ENCODE measurements at regions not wholly inside any gene's neighbourhood (a gene's known extent, or its start where the extent isn't known, plus 50 kb on each side); places are given as distances from the start of the nearest gene placed in this dataset.
"Not testable (repeated sequence)": the region's sequence is repeated elsewhere in the genome, so short reads cannot be mapped to it uniquely, and the experiment has no call there.

- no peak for DNase-seq
These were observed 204.6 kb downstream of the COX18 start for GRCh38 chr4:72864898-72865297.

GRCh38 chr4:72864277-72864676 is 205.2 kb downstream of the COX18 start:
- not testable (repeated sequence) for DNase-seq

GRCh38 chr4:72860766-72861165 is 208.8 kb downstream of the COX18 start:
- DNase-seq, result no peak

GRCh38 chr4:72858328-72858727 is 211.2 kb downstream of the COX18 start:
- DNase-seq, result no peak

GRCh38 chr4:72857787-72858186 is 211.7 kb downstream of the COX18 start:
- DNase-seq, result no peak

GRCh38 chr4:72857216-72857615 is 212.3 kb downstream of the COX18 start:
- no peak for DNase-seq

GRCh38 chr4:72846280-72847111 is 223.0 kb downstream of the COX18 start:
- no peak for DNase-seq

GRCh38 chr4:72843466-72843865 is 226.1 kb downstream of the COX18 start:
- DNase-seq, result no peak

- DNase-seq, result no peak
These were observed 227.2 kb downstream of the COX18 start for GRCh38 chr4:72842323-72842722.

GRCh38 chr4:72840166-72840565 is 229.3 kb downstream of the COX18 start:
- DNase-seq, result not testable (repeated sequence)

GRCh38 chr4:72828864-72829263 is 240.7 kb downstream of the COX18 start:
- no peak for DNase-seq

GRCh38 chr4:72827968-72828367 is 241.5 kb downstream of the COX18 start:
- no peak for DNase-seq

GRCh38 chr4:72820107-72820506 is 249.4 kb downstream of the COX18 start:
- no peak for DNase-seq

GRCh38 chr4:72817012-72817411 is 248.0 kb upstream of the ADAMTS3 start:
- no peak for DNase-seq

- DNase-seq, result no peak
These were observed 245.2 kb upstream of the ADAMTS3 start for GRCh38 chr4:72814241-72814640.

- DNase-seq, result no peak
These were observed 240.2 kb upstream of the ADAMTS3 start for GRCh38 chr4:72809208-72809607.

- DNase-seq, result no peak
These were observed 236.3 kb upstream of the ADAMTS3 start for GRCh38 chr4:72805284-72805683.

- DNase-seq, result no peak
These were observed 228.5 kb upstream of the ADAMTS3 start for GRCh38 chr4:72797486-72797885.

GRCh38 chr4:72791054-72791453 is 222.0 kb upstream of the ADAMTS3 start:
- DNase-seq, result no peak

- DNase-seq, result no peak
These were observed 217.5 kb upstream of the ADAMTS3 start for GRCh38 chr4:72786401-72786990.

GRCh38 chr4:72779241-72779640 is 210.2 kb upstream of the ADAMTS3 start:
- no peak for DNase-seq

- DNase-seq, result no peak
These were observed 208.4 kb upstream of the ADAMTS3 start for GRCh38 chr4:72777436-72777835.

GRCh38 chr4:72770708-72771107 is 201.7 kb upstream of the ADAMTS3 start:
- DNase-seq, result no peak

- DNase-seq, result no peak
These were observed 199.3 kb upstream of the ADAMTS3 start for GRCh38 chr4:72768364-72768763.
